GM12878 (cell line): ENCODE measurements at regions not wholly inside any gene's neighbourhood (a gene's known extent, or its start where the extent isn't known, plus 50 kb on each side); places are given as distances from the start of the nearest gene placed in this dataset.

Source experiments
- BACH1 ChIP-seq: fragments of 450-650 bp; IDR thresholded peaks from 2 replicates; pipeline ENCODE4 v1.6.1; 2017; ENCODE audit warnings: mild to moderate bottlenecking, borderline replicate concordance
- BCL3 ChIP-seq: IDR thresholded peaks from 2 replicates; pipeline ENCODE4 v1.6.1; 2011; ENCODE audit warnings: borderline replicate concordance, low read depth, mild to moderate bottlenecking, moderate library complexity, low read length; ENCODE audit not compliant: insufficient read depth, poor library complexity, severe bottlenecking
- CBX3 ChIP-seq: fragments of 200-600 bp; sonication (generic); IDR thresholded peaks from 2 replicates; pipeline ENCODE4 v1.6.1; 2016; ENCODE audit warnings: low read depth, borderline replicate concordance
- CHD1 ChIP-seq: IDR thresholded peaks from 2 replicates; pipeline ENCODE4 v1.6.1; 2012; ENCODE audit warnings: low read depth, low read length, improper control_type of control experiment
- FOXK2 ChIP-seq: fragments of 450-650 bp; IDR thresholded peaks from 2 replicates; pipeline ENCODE4 v1.6.1; 2017; ENCODE audit warnings: mild to moderate bottlenecking, moderate library complexity
- IKZF2 ChIP-seq, 2 experiments: fragments of 450-650 bp; IDR thresholded peaks; 2 replicates each; pipeline ENCODE4 v1.6.1; 2017; ENCODE audit warnings: mild to moderate bottlenecking in 2 of 2, moderate library complexity in 2 of 2
- LARP7 ChIP-seq: fragments of 450-650 bp; IDR thresholded peaks from 2 replicates; pipeline ENCODE4 v1.6.1; 2017; ENCODE audit warnings: mild to moderate bottlenecking
- MYB ChIP-seq: fragments of 150-350 bp; IDR thresholded peaks from 2 replicates; pipeline ENCODE4 v1.6.1; 2014; ENCODE audit warnings: mild to moderate bottlenecking, low read depth, low read length, borderline replicate concordance
- MYC ChIP-seq: IDR thresholded peaks from 2 replicates; pipeline ENCODE4 v1.6.1; 2011; ENCODE audit warnings: mild to moderate bottlenecking, low read length, moderate library complexity, inconsistent platforms; ENCODE audit not compliant: insufficient read depth, insufficient replicate concordance, insufficient read length, severe bottlenecking
- NFYB ChIP-seq: IDR thresholded peaks from 2 replicates; pipeline ENCODE4 v1.6.1; 2011; ENCODE audit warnings: low read depth, mild to moderate bottlenecking, low read length, improper control_type of control experiment, moderate library complexity; ENCODE audit not compliant: insufficient read depth
- PML ChIP-seq: IDR thresholded peaks from 2 replicates; pipeline ENCODE4 v1.6.1; 2012; ENCODE audit warnings: low read length, inconsistent platforms
- SMAD5 ChIP-seq: IDR thresholded peaks from 2 replicates; pipeline ENCODE4 v1.6.1; 2016; ENCODE audit warnings: antibody characterized with exemption, low read depth
- SP1 ChIP-seq: IDR thresholded peaks from one replicate; pipeline ENCODE4 v1.6.1; 2011; ENCODE audit warnings: low read depth, low read length
- SPI1 ChIP-seq: IDR thresholded peaks from 2 replicates; pipeline ENCODE4 v1.6.1; 2011; ENCODE audit warnings: low read depth, mild to moderate bottlenecking, low read length, moderate library complexity, borderline replicate concordance; ENCODE audit not compliant: insufficient read depth
- STAT3 ChIP-seq: IDR thresholded peaks from 2 replicates; pipeline ENCODE4 v1.6.1; 2011; ENCODE audit warnings: low read depth, low read length, improper control_type of control experiment
- TAF1 ChIP-seq: IDR thresholded peaks from 2 replicates; pipeline ENCODE4 v1.6.1; 2011; ENCODE audit warnings: mild to moderate bottlenecking, low read depth, low read length, borderline replicate concordance
- TCF12 ChIP-seq: IDR thresholded peaks from 2 replicates; pipeline ENCODE4 v1.6.1; 2011; ENCODE audit warnings: low read depth, mild to moderate bottlenecking, low read length
- YBX1 ChIP-seq: fragments of 450-650 bp; IDR thresholded peaks from 2 replicates; pipeline ENCODE4 v1.6.1; 2016; ENCODE audit warnings: antibody characterized with exemption
- YY1 ChIP-seq: IDR thresholded peaks from 2 replicates; pipeline ENCODE4 v1.6.1; 2011; ENCODE audit warnings: low read depth, mild to moderate bottlenecking, low read length
- ZBED1 ChIP-seq: IDR thresholded peaks from 2 replicates; pipeline ENCODE4 v1.6.1; 2016; ENCODE audit warnings: borderline replicate concordance
- ZNF384 ChIP-seq: IDR thresholded peaks from 2 replicates; pipeline ENCODE4 v1.6.1; 2012; ENCODE audit warnings: low read depth, mild to moderate bottlenecking, low read length, improper control_type of control experiment, borderline replicate concordance
- TF ChIP-seq, protein P1 (sequence below): fragments of 450-650 bp; IDR thresholded peaks from 2 replicates; pipeline ENCODE4 v1.6.1; 2018; ENCODE audit warnings: mild to moderate bottlenecking, low read depth, moderate library complexity; ENCODE audit not compliant: partially characterized antibody
- TF ChIP-seq, protein P2 (sequence below): fragments of 450-650 bp; IDR thresholded peaks from 2 replicates; pipeline ENCODE4 v1.6.1; 2018; ENCODE audit warnings: borderline replicate concordance, mild to moderate bottlenecking; ENCODE audit not compliant: partially characterized antibody
- TF ChIP-seq, protein P3 (sequence below): IDR thresholded peaks from 2 replicates; pipeline ENCODE4 v1.6.1; 2012; ENCODE audit warnings: low read depth, low read length, improper control_type of control experiment

- no peak for TF ChIP-seq NFYB
- no peak for TF ChIP-seq MYB
- TF ChIP-seq ZNF384, result no peak
- TF ChIP-seq PML, result peak; percentile 52; the same call in 1 of the 2 replicates
- TF ChIP-seq YBX1, result no peak
- TF ChIP-seq SP1, result peak; percentile 22
- TF ChIP-seq LARP7, result no peak
- peak; percentile 77 for TF ChIP-seq SPI1
- TF ChIP-seq BCL3, result peak; percentile 71
- peak; percentile 90; the same call in 1 of the 2 replicates for TF ChIP-seq CHD1
- TF ChIP-seq, protein P1, sequence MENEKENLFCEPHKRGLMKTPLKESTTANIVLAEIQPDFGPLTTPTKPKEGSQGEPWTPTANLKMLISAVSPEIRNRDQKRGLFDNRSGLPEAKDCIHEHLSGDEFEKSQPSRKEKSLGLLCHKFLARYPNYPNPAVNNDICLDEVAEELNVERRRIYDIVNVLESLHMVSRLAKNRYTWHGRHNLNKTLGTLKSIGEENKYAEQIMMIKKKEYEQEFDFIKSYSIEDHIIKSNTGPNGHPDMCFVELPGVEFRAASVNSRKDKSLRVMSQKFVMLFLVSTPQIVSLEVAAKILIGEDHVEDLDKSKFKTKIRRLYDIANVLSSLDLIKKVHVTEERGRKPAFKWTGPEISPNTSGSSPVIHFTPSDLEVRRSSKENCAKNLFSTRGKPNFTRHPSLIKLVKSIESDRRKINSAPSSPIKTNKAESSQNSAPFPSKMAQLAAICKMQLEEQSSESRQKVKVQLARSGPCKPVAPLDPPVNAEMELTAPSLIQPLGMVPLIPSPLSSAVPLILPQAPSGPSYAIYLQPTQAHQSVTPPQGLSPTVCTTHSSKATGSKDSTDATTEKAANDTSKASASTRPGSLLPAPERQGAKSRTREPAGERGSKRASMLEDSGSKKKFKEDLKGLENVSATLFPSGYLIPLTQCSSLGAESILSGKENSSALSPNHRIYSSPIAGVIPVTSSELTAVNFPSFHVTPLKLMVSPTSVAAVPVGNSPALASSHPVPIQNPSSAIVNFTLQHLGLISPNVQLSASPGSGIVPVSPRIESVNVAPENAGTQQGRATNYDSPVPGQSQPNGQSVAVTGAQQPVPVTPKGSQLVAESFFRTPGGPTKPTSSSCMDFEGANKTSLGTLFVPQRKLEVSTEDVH, result no peak
- TF ChIP-seq, protein P2, sequence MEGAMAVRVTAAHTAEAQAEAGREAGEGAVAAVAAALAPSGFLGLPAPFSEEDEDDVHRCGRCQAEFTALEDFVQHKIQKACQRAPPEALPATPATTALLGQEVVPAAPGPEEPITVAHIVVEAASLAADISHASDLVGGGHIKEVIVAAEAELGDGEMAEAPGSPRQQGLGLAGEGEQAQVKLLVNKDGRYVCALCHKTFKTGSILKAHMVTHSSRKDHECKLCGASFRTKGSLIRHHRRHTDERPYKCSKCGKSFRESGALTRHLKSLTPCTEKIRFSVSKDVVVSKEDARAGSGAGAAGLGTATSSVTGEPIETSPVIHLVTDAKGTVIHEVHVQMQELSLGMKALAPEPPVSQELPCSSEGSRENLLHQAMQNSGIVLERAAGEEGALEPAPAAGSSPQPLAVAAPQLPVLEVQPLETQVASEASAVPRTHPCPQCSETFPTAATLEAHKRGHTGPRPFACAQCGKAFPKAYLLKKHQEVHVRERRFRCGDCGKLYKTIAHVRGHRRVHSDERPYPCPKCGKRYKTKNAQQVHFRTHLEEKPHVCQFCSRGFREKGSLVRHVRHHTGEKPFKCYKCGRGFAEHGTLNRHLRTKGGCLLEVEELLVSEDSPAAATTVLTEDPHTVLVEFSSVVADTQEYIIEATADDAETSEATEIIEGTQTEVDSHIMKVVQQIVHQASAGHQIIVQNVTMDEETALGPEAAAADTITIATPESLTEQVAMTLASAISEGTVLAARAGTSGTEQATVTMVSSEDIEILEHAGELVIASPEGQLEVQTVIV, result no peak
- no peak for TF ChIP-seq CBX3
- peak; percentile 95; the same call in 1 of the 2 replicates for TF ChIP-seq BACH1
- peak; percentile 92 to 95 for TF ChIP-seq IKZF2 (IDR thresholded peaks at IDR 0.05)
- 0 out of 2 replicates have a peak, but pooled peaks have one; percentile 41 for TF ChIP-seq SMAD5
- TF ChIP-seq, protein P3, sequence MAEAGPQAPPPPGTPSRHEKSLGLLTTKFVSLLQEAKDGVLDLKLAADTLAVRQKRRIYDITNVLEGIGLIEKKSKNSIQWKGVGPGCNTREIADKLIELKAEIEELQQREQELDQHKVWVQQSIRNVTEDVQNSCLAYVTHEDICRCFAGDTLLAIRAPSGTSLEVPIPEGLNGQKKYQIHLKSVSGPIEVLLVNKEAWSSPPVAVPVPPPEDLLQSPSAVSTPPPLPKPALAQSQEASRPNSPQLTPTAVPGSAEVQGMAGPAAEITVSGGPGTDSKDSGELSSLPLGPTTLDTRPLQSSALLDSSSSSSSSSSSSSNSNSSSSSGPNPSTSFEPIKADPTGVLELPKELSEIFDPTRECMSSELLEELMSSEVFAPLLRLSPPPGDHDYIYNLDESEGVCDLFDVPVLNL, result no peak
- TF ChIP-seq FOXK2, result no peak
- no peak for TF ChIP-seq STAT3
- 0 out of 2 replicates have a peak, but pooled peaks have one; percentile 5 for TF ChIP-seq TCF12
- 0 out of 2 replicates have a peak, but pooled peaks have one; percentile 42 for TF ChIP-seq TAF1
- TF ChIP-seq ZBED1, result peak; percentile 71; the same call in 1 of the 2 replicates
- peak; percentile 40; the same call in 1 of the 2 replicates for TF ChIP-seq YY1
- no peak for TF ChIP-seq MYC
Measured at GRCh38 chr15:44882499-44882968, 74.0 kb upstream of the TERB2 start (continued).
